ENCODE measurements at regions not wholly inside any gene's neighbourhood (a gene's known extent, or its start where the extent isn't known, plus 50 kb on each side); places are given as distances from the start of the nearest gene placed in this dataset.

GRCh38 chr16:86085161-86085611 lies 186.2 kb downstream of the IRF8 start:
- TF ChIP-seq POLR2A (IDR thresholded peaks at IDR 0.05; ENCODE audit: borderline replicate concordance, extremely low read depth, insufficient read depth, insufficient read length) (no peak), CTCF (IDR thresholded peaks at IDR 0.05 in 2 of 3, conservative IDR thresholded peaks at IDR 0.05 in 1 of 3; ENCODE audit: borderline replicate concordance in 1 of 3, insufficient read depth in 1 of 3, low read depth in 2 of 3, low read length in 2 of 3) (no peak), MAX (IDR thresholded peaks at IDR 0.05) (no peak), EZH2phosphoT487 (IDR thresholded peaks at IDR 0.05; ENCODE audit: borderline replicate concordance) (no peak), ZNF274 (IDR thresholded peaks at IDR 0.05; ENCODE audit: low read depth, low read length) (no peak)
